Testis (tissue), 2 donors: ENCODE measurements at regions not wholly inside any gene's neighbourhood (a gene's known extent, or its start where the extent isn't known, plus 50 kb on each side); places are given as distances from the start of the nearest gene placed in this dataset.

Source experiments
- DNase-seq: peaks from one replicate; pipeline ENCODE4 v3.0.0-alpha.2; 2019
- H3K27ac ChIP-seq, 2 donors: fragments of 200-600 bp; sonication (generic); one replicate each; pipeline ENCODE4 v1.5.1; 2019
- H3K27me3 ChIP-seq: fragments of 200-600 bp; sonication (generic); one replicate; pipeline ENCODE4 v1.5.1; 2019
- H3K36me3 ChIP-seq: fragments of 200-600 bp; sonication (generic); one replicate; pipeline ENCODE4 v1.5.1; 2017; ENCODE audit warnings: low read depth; ENCODE audit errors: missing control alignments
- H3K4me1 ChIP-seq: fragments of 200-600 bp; sonication (generic); one replicate; pipeline ENCODE4 v1.5.1; 2019
- H3K4me3 ChIP-seq, 2 donors: fragments of 200-600 bp; sonication (generic); one replicate each; pipeline ENCODE4 v1.5.1; 2017 to 2019
- H3K9me3 ChIP-seq: fragments of 200-600 bp; sonication (generic); one replicate; pipeline ENCODE4 v1.5.1; 2017
- POLR2A ChIP-seq: fragments of 450-650 bp; IDR thresholded peaks from one replicate; pipeline ENCODE4 v1.6.1; 2017; ENCODE audit warnings: antibody characterized with exemption, mild to moderate bottlenecking, moderate library complexity
- WGBS, 2 donors: methylation state at CpG; one replicate each; pipeline ENCODE4 v1.1.5; 2018; 5-methylcytosine and 5-hydroxymethylcytosine counted together
- intact Hi-C: fragments of 100-400 bp; cut with DNase I; formaldehyde crosslinking; loops from one replicate; pipeline ENCODE4 v1.15.1; 2023; ENCODE audit warnings: low total_unique reads
- TF ChIP-seq, protein P1 (sequence below), 3 experiments: fragments of 450-650 bp in 2 of 3; fragments of 200-600 bp in 1 of 3; sonication (generic) in 1 of 3; IDR thresholded peaks; one replicate each; pipeline ENCODE4 v1.5.1; 2016 to 2019; ENCODE audit warnings: antibody characterized with exemption in 3 of 3, mild to moderate bottlenecking in 2 of 3, moderate library complexity in 1 of 3

DNA sequence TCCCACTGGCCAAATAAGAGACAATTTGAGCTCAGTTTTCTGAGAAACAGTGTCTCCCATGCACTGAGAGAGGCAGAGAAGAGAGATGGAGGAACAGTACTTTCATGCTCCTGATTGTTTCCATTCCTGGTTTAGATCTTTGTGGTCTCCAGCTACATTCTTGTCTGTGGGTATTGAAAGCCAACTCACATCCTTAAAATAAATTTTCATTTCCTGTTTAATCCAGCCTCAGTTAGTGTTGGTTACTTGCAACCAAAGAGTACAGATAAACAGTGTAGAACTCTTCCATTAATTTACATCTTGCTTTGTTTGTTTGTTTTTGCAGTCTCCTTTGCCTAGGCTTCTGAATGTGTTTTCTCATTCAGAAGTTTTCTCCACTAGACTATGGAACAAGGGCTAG lies 123.7 kb upstream of the CLSTN2 start:
- intact Hi-C loops, result no loop called here
- Histone ChIP-seq H3K27ac (no peak overlapping the region), H3K36me3 (no peaks in the 10 kb centered on the region), H3K4me3 (no peak overlapping the region), H3K27me3 (no peaks in the 10 kb centered on the region), H3K9me3 (no peaks in the 10 kb centered on the region), H3K4me1 (no peaks in the 10 kb centered on the region)
- DNase-seq, result no peak
- TF ChIP-seq POLR2A, result no peak
- TF ChIP-seq, protein P1, sequence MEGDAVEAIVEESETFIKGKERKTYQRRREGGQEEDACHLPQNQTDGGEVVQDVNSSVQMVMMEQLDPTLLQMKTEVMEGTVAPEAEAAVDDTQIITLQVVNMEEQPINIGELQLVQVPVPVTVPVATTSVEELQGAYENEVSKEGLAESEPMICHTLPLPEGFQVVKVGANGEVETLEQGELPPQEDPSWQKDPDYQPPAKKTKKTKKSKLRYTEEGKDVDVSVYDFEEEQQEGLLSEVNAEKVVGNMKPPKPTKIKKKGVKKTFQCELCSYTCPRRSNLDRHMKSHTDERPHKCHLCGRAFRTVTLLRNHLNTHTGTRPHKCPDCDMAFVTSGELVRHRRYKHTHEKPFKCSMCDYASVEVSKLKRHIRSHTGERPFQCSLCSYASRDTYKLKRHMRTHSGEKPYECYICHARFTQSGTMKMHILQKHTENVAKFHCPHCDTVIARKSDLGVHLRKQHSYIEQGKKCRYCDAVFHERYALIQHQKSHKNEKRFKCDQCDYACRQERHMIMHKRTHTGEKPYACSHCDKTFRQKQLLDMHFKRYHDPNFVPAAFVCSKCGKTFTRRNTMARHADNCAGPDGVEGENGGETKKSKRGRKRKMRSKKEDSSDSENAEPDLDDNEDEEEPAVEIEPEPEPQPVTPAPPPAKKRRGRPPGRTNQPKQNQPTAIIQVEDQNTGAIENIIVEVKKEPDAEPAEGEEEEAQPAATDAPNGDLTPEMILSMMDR (IDR thresholded peaks at IDR 0.05), result no peak

DNA sequence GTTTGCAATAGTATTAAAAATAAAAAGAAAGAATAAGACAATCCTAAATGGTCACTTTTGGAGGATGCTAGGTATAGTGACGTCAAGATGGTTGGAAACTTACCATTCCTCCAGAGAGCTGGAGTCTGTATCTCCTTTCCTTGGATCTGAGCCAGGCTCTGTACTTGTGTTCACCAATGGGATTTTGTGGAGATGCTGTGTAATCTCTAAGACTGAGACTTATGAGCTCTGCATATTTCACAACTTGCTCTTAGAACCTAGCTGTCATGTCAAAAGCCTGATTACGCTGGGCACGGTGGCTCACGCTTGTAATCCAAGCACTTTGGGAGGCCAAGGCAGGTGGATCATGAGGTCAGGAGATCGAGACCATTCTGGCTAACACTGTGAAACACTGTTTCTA lies 126.8 kb upstream of the CLSTN2 start:
- Histone ChIP-seq H3K9me3 (no peaks in the 10 kb centered on the region), H3K4me3 (no peak overlapping the region), H3K4me1 (no peaks in the 10 kb centered on the region), H3K27ac (no peak overlapping the region), H3K36me3 (no peaks in the 10 kb centered on the region), H3K27me3 (no peaks in the 10 kb centered on the region)
- WGBS, 2 donors, result 76 to 77% methylated on average over 5 of the region's 5 CpGs
- no peak for DNase-seq
- intact Hi-C loops, result no loop called here
- TF ChIP-seq POLR2A, result no peak
- TF ChIP-seq, protein P1 (IDR thresholded peaks at IDR 0.05), result no peak

DNA sequence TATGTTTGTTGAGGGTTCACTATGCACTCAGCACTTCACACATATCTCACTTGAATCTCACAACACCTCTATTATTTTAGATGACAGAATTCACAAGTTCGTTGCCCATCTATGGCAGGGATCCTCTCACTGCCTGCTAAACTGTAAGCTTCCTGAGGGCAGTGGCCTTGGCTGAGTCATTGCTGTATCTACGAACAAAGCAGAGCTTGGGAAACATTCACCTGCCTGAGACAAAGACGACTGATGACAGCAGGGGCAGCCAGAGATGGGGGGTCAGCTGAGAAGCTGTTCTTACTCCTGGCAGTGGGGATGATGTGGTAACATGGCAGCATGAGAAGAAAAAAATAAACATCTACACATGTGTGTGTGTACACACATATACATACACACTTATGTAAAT lies 125.5 kb upstream of the NMNAT3 start:
- intact Hi-C loops, result no loop called here
- Histone ChIP-seq H3K27me3 (no peaks in the 10 kb centered on the region), H3K36me3 (no peaks in the 10 kb centered on the region), H3K4me1 (no peaks in the 10 kb centered on the region), H3K27ac (no peak overlapping the region), H3K9me3 (no peaks in the 10 kb centered on the region), H3K4me3 (no peak overlapping the region)
- no peak for DNase-seq
- no peak for TF ChIP-seq POLR2A
- TF ChIP-seq, protein P1 (IDR thresholded peaks at IDR 0.05), result no peak
- WGBS, 2 donors, result 86 to 87% methylated on average over 3 of the region's 3 CpGs

DNA sequence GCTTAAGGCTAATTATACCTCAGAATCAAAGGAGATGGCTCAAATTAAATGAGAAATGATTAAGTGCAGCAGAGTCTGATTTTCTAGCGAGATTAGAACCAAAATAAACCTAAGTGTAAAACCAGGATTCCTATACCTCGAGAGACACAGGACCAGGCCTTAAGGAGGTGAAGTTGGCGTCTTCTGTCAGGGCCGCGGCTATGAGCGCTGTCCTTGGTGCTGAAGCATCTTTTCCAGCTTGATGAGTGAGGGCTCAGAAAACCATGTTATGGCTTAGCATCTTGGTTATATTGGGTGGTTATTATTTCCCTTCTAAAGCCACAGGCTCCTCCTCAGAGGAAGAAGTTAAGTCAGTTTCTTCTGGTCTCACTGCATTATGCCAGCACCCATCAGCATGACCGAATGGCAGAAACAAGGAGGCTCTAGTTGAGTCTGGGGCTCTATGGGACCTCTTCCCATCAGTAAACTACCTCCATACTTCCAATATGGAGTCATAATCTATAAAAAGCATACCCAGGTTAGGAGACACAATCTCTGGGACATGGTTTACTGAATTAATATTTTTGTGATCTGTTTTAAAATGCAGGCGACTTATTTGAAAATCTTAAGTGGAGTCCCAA lies 120.1 kb upstream of the NMNAT3 start:
- intact Hi-C loops, result no loop called here
- 25 to 31% methylated on average over 8 of the region's 8 CpGs for WGBS, 2 donors
- no peak overlapping the region for H3K4me3 ChIP-seq
- no peaks in the 10 kb centered on the region for H3K9me3 ChIP-seq
- no peak for TF ChIP-seq POLR2A
- TF ChIP-seq, protein P1 (IDR thresholded peaks at IDR 0.05), result no peak
- DNase-seq, result peak; percentile 63
- H3K27me3 ChIP-seq, result no peaks in the 10 kb centered on the region
- H3K27ac ChIP-seq, result no peak overlapping the region
- H3K4me1 ChIP-seq, result no peaks in the 10 kb centered on the region
- no peaks in the 10 kb centered on the region for H3K36me3 ChIP-seq
